CD4-positive, CD25-positive, alpha-beta regulatory T cell (primary cell): ENCODE measurements at regions not wholly inside any gene's neighbourhood (a gene's known extent, or its start where the extent isn't known, plus 50 kb on each side); places are given as distances from the start of the nearest gene placed in this dataset.
"Not testable (repeated sequence)": the region's sequence is repeated elsewhere in the genome, so short reads cannot be mapped to it uniquely, and the experiment has no call there.

Experiments
- ATAC-seq, 2 donors: fragments of 150-1000 bp; cut with Tn5 transposase; one replicate each; pipeline ENCODE4 v1.10.0; 2021; ENCODE audit warnings: low read depth in 2 of 2, moderate number of reproducible peaks in 2 of 2, moderate library complexity in 1 of 2
- DNase-seq, 3 donors: peaks; one replicate each; pipeline versions ENCODE4 v3.0.0 to v3.0.0-alpha.2; 2012 to 2022; ENCODE audit warnings: mixed read lengths in 1 of 3
- H3K27ac ChIP-seq: one replicate; pipeline ENCODE4 v1.7.0; 2013; ENCODE audit warnings: mild to moderate bottlenecking, low read length; ENCODE audit not compliant: insufficient read depth, poor library complexity, severe bottlenecking
- H3K27me3 ChIP-seq: one replicate; pipeline ENCODE4 v1.7.0; 2013; ENCODE audit warnings: low read length; ENCODE audit not compliant: control insufficient read depth, insufficient read depth
- H3K36me3 ChIP-seq: one replicate; pipeline ENCODE4 v1.7.0; 2013; ENCODE audit warnings: mild to moderate bottlenecking, low read length, moderate library complexity; ENCODE audit not compliant: control insufficient read depth, insufficient read depth
- H3K4me1 ChIP-seq: 2 replicates; pipeline ENCODE4 v1.7.0; 2013; ENCODE audit warnings: mild to moderate bottlenecking, low read length; ENCODE audit not compliant: insufficient read depth, control insufficient read depth, poor library complexity, severe bottlenecking
- H3K4me3 ChIP-seq: one replicate; pipeline ENCODE4 v1.7.0; 2013; ENCODE audit warnings: low read depth, mild to moderate bottlenecking, low read length, moderate library complexity
- H3K9me3 ChIP-seq, 2 experiments: 1 replicate in 1 of 2; 2 replicates in 1 of 2; pipeline ENCODE4 v1.7.0; 2013; ENCODE audit warnings: low read length in 2 of 2, mild to moderate bottlenecking in 1 of 2, moderate library complexity in 1 of 2; ENCODE audit not compliant: control insufficient read depth in 2 of 2
- H3K27ac Mint-ChIP-seq, 3 donors: one replicate each; pipeline ENCODE4 v1.8.0; 2020 to 2022; ENCODE audit warnings: mild to moderate bottlenecking in 3 of 3, mixed read lengths in 3 of 3, moderate library complexity in 2 of 3
- H3K27me3 Mint-ChIP-seq: one replicate; pipeline ENCODE4 v1.8.0; 2022; ENCODE audit warnings: mild to moderate bottlenecking, mixed read lengths
- H3K36me3 Mint-ChIP-seq: one replicate; pipeline ENCODE4 v1.8.0; 2020; ENCODE audit warnings: mixed read lengths
- H3K4me1 Mint-ChIP-seq, 4 donors: one replicate each; pipeline ENCODE4 v1.8.0; 2020 to 2022; ENCODE audit warnings: mixed read lengths in 4 of 4, mild to moderate bottlenecking in 1 of 4
- H3K4me3 Mint-ChIP-seq, 4 donors: one replicate each; pipeline ENCODE4 v1.8.0; 2020 to 2022; ENCODE audit warnings: mild to moderate bottlenecking in 4 of 4, mixed read lengths in 4 of 4, moderate library complexity in 3 of 4
- H3K9me3 Mint-ChIP-seq, 7 donors: one replicate each; pipeline ENCODE4 v1.8.0; 2020 to 2022; ENCODE audit warnings: mixed read lengths in 7 of 7, mild to moderate bottlenecking in 3 of 7, moderate library complexity in 2 of 7

DNA sequence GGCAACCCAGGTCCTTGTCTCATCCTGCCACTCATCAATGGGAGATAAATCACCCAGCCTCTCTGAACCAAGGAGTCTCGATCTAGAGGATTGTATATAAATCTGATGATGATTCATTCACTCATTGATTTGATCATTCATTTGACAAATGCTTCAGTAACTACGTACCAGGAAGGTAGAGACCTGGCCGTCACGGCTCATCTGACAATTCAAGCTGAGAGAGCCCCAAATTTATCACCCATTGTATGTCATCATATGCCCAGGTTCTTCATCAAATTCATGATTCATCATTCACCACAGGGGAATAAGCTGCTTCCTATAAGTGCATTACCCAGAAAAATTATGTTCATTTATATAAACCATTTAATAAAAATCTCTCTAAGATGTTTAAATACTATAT, 116.9 kb downstream of the FAM161A start:
- DNase-seq, result no peak
- no peaks in the 10 kb centered on the region for H3K9me3 ChIP-seq
- no peak for ATAC-seq
- no peak overlapping the region for H3K27ac Mint-ChIP-seq
- no peaks in the 10 kb centered on the region for H3K36me3 Mint-ChIP-seq
- no peak overlapping the region for H3K27ac ChIP-seq
- no peaks in the 10 kb centered on the region for H3K4me1 Mint-ChIP-seq
- H3K27me3 Mint-ChIP-seq, result peaks cover 12% of the 10 kb centered on the region
- H3K4me1 ChIP-seq, result no peaks in the 10 kb centered on the region
- no peak overlapping the region for H3K4me3 Mint-ChIP-seq
- H3K9me3 Mint-ChIP-seq, result peaks cover 0 to 2% (median 0%) of the 10 kb centered on the region in 7 donors
- no peak overlapping the region for H3K4me3 ChIP-seq
- H3K27me3 ChIP-seq, result no peaks in the 10 kb centered on the region
- H3K36me3 ChIP-seq, result no peaks in the 10 kb centered on the region

DNA sequence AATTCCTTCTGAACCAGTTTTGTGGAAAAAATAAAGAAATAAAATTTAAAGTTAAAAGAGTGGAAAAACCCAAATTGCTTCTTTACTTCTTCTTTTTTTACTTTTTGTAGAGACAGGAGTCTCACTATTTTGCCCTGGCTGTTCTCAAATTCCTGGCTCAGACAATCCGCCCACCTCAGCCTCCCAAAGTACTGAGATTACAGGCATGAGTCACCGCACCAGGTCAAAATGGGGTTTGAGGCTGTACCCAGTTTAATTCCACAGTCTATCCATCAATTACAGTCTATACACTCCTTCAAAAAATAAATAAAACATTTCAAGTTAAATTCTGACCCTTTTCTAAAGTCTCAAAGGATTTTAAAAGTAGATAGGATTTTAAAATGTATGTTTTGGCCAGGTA, 120.3 kb downstream of the FAM161A start:
- Mint-ChIP-seq H3K36me3 (no peaks in the 10 kb centered on the region), H3K27me3 (peaks cover 11% of the 10 kb centered on the region), H3K4me3 (no peak overlapping the region), H3K9me3 (peaks cover 0 to 2% (median 0%) of the 10 kb centered on the region in 7 donors), H3K27ac (no peak overlapping the region), H3K4me1 (no peaks in the 10 kb centered on the region)
- Histone ChIP-seq H3K36me3 (no peaks in the 10 kb centered on the region), H3K9me3 (no peaks in the 10 kb centered on the region), H3K4me3 (no peak overlapping the region), H3K27me3 (no peaks in the 10 kb centered on the region), H3K4me1 (no peaks in the 10 kb centered on the region), H3K27ac (no peak overlapping the region)
- ATAC-seq (no peak), DNase-seq (no peak)

DNA sequence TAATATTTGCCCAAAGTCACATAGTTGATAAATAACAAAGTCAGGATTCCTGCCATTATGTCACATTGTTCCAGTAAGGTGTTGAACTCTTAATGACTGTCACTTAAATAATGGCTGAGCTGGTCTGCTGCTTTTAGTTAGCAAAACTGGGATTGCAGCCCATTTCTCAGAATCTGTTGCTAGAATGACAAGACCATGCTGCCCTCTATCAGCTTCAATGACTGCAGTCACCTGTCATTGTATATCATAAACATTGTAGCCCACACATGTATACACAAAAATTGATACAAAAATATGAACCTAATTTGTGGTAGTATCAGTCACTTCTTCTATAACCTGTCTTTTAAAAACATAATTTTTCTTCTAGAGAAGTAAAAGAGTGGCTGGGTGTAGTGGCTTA, 121.1 kb downstream of the FAM161A start:
- no peaks in the 10 kb centered on the region for H3K4me1 Mint-ChIP-seq
- Histone ChIP-seq H3K9me3 (no peaks in the 10 kb centered on the region), H3K4me1 (no peaks in the 10 kb centered on the region), H3K27me3 (peaks cover under 1% of the 10 kb centered on the region), H3K4me3 (no peak overlapping the region), H3K36me3 (no peaks in the 10 kb centered on the region), H3K27ac (no peak overlapping the region)
- DNase-seq, result no peak
- ATAC-seq, result no peak
- no peak overlapping the region for H3K27ac Mint-ChIP-seq
- no peak overlapping the region for H3K4me3 Mint-ChIP-seq
- peaks cover 8% of the 10 kb centered on the region for H3K27me3 Mint-ChIP-seq
- peaks cover 0 to 2% (median 0%) of the 10 kb centered on the region in 7 donors for H3K9me3 Mint-ChIP-seq
- H3K36me3 Mint-ChIP-seq, result no peaks in the 10 kb centered on the region

DNA sequence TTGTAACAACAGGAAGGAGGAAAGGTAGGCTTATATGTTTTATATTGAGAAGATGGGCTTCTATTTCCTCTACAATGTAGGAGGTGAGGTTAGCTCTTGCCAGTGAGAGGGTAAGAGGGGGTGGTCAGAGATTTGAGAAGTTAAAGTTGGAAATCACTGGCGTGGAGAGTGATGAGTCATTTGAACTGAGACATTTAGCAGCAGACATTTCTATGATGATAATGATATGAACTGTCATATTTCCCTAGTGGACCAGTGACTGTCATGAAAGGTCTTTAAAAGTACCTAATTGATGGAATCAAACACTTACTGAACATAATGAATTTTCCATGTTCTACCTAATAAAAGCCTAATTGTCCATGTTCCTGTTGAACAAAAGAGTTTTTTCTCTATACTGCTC, 126.1 kb downstream of the FAM161A start:
- Mint-ChIP-seq H3K36me3 (peaks cover 12% of the 10 kb centered on the region), H3K27me3 (peaks cover 10% of the 10 kb centered on the region), H3K27ac (no peak overlapping the region), H3K4me3 (no peak overlapping the region), H3K9me3 (peaks cover 0 to 10% (median 4%) of the 10 kb centered on the region in 7 donors), H3K4me1 (no peaks in the 10 kb centered on the region)
- Histone ChIP-seq H3K27me3 (peaks cover 5% of the 10 kb centered on the region), H3K27ac (no peak overlapping the region), H3K36me3 (no peaks in the 10 kb centered on the region), H3K9me3 (peaks cover 4 to 6% of the 10 kb centered on the region in 2 experiments), H3K4me3 (no peak overlapping the region), H3K4me1 (no peaks in the 10 kb centered on the region)
- ATAC-seq (no peak), DNase-seq (no peak)

DNA sequence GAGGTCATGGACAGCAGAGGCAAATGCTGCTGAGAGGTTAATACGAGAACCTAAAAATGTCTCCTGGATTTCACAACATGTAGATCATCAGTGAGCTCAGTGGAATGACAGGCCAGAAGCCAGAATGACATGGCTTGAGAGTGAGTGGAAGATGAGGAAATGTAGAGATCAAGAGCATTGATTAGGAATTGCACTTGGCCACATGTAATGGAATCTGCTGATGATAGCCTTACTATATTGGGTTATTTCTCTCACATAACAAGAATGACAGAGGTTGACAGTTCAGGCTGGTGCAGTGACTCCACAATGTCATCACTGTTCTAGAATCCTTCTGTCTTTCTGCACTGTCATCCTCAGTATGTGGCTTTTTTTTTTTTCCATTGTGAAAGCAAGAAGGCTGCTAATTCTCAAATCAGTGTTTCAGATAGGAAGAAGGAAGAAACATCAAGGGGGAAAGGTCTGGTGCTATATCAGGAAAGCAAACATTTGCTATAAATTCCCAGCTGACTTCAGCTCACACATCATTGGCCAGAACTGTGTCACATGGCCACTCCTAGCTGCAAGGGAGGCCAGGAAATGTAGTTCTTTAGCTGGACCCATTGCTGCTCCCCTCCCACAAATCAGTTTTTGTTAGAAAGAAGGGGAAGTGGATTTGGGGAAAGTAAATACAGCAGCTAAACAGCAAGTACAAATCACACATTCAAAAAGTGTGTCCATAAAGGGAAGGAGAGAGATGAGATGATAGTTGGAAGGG, 127.2 kb downstream of the FAM161A start:
- no peak overlapping the region for H3K27ac Mint-ChIP-seq
- H3K27me3 Mint-ChIP-seq, result peaks cover 10% of the 10 kb centered on the region
- H3K27ac ChIP-seq, result no peak overlapping the region
- DNase-seq (no peak), ATAC-seq (no peak)
- H3K4me3 ChIP-seq, result no peak overlapping the region
- peaks cover 4 to 6% of the 10 kb centered on the region in 2 experiments for H3K9me3 ChIP-seq
- no peaks in the 10 kb centered on the region for H3K4me1 Mint-ChIP-seq
- H3K36me3 Mint-ChIP-seq, result peaks cover 12% of the 10 kb centered on the region
- H3K4me1 ChIP-seq, result no peaks in the 10 kb centered on the region
- H3K36me3 ChIP-seq, result no peaks in the 10 kb centered on the region
- peaks cover 0 to 10% (median 4%) of the 10 kb centered on the region in 7 donors for H3K9me3 Mint-ChIP-seq
- peaks cover 7% of the 10 kb centered on the region for H3K27me3 ChIP-seq
- H3K4me3 Mint-ChIP-seq, result no peak overlapping the region

DNA sequence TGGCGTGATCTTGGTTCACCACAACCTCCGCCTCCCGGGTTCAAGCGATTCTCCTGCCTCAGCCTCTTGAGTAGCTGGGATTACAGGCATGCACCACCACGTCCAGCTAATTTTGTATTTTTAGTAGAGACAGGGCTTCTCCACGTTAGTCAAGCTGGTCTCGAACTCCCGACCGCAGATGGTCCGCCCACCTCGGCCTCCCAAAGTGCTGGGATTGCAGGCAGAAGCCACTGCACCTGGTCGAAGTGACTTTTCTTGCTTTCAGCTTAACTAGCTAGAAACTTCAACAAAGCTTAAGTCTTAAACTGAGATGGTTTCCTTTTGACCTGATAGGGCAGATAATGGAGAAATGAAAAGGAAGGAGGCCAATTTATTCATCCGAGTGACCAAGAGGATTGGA, 130.5 kb downstream of the FAM161A start:
- peaks cover 11% of the 10 kb centered on the region for H3K27me3 Mint-ChIP-seq
- not testable (repeated sequence) for H3K4me3 Mint-ChIP-seq, H3K27ac ChIP-seq, H3K4me3 ChIP-seq, H3K4me1 Mint-ChIP-seq, H3K9me3 ChIP-seq, ATAC-seq, H3K27ac Mint-ChIP-seq, H3K27me3 ChIP-seq, H3K4me1 ChIP-seq, H3K36me3 ChIP-seq, DNase-seq, H3K9me3 Mint-ChIP-seq
- peaks cover 12% of the 10 kb centered on the region for H3K36me3 Mint-ChIP-seq

DNA sequence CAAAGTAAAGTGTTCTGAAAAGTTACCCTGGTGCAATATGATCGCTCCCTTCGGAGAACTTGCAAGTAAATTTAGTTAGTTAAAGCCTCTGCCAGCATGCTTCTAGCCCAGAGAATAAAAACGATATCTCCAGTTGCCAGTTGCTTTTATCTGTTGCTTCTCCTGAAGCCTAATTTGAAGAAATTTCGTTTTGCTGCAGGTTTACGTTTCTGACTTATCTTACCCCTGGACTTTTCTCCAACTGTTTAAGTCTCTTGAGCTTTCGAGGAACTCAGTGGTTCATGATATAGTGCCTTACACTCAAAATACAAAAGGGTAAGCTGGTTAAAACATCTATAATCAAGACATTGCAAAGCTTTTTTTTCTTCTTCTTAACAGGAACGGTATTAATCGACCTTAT, 131.1 kb downstream of the FAM161A start:
- Histone ChIP-seq H3K36me3 (no peaks in the 10 kb centered on the region), H3K4me1 (no peaks in the 10 kb centered on the region), H3K27me3 (peaks cover 7% of the 10 kb centered on the region), H3K27ac (no peak overlapping the region), H3K4me3 (no peak overlapping the region), H3K9me3 (peaks cover 4 to 6% of the 10 kb centered on the region in 2 experiments)
- ATAC-seq, result no peak
- Mint-ChIP-seq H3K9me3 (peaks cover 0 to 10% (median 4%) of the 10 kb centered on the region in 7 donors), H3K4me3 (no peak overlapping the region), H3K27me3 (peaks cover 11% of the 10 kb centered on the region), H3K27ac (no peak overlapping the region), H3K4me1 (no peaks in the 10 kb centered on the region), H3K36me3 (peaks cover 12% of the 10 kb centered on the region)
- no peak for DNase-seq

DNA sequence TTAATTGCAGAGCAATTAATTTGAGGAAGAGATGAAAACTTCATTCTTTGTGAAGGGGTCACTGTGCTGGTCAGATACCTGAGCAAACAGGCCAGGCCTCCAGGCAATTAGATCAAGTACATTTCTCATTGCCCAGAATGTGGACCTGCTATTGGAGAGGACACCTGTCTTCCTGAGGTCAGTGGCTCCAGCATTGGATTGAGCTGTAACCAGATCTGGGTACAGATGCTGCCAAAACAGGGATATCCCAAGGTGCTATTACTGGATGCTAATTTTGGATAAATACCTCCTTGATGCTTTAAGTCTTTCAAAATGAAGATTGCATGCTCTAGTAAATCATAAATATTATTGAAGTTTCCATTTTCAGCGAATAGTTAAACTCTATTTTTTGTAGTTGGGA, 131.5 kb downstream of the FAM161A start:
- peaks cover 4% of the 10 kb centered on the region for H3K27me3 ChIP-seq
- H3K4me1 ChIP-seq, result no peaks in the 10 kb centered on the region
- no peak overlapping the region for H3K4me3 ChIP-seq
- ATAC-seq (no peak), DNase-seq (no peak)
- Mint-ChIP-seq H3K27ac (no peak overlapping the region), H3K27me3 (peaks cover 11% of the 10 kb centered on the region), H3K4me1 (no peaks in the 10 kb centered on the region), H3K4me3 (no peak overlapping the region), H3K9me3 (peaks cover 0 to 10% (median 4%) of the 10 kb centered on the region in 7 donors), H3K36me3 (peaks cover 12% of the 10 kb centered on the region)
- peaks cover 4 to 6% of the 10 kb centered on the region in 2 experiments for H3K9me3 ChIP-seq
- H3K36me3 ChIP-seq, result no peaks in the 10 kb centered on the region
- H3K27ac ChIP-seq, result no peak overlapping the region
